ENCODE measurements at regions not wholly inside any gene's neighbourhood (a gene's known extent, or its start where the extent isn't known, plus 50 kb on each side); places are given as distances from the start of the nearest gene placed in this dataset.
A peak's percentile ranks its signal among the peaks of the same experiment; 100 is the strongest.
"Not testable (repeated sequence)": the region's sequence is repeated elsewhere in the genome, so short reads cannot be mapped to it uniquely, and the experiment has no call there.

- no peak overlapping the region for H3K4me3 ChIP-seq (ENCODE audit: low read depth, low read length)
- TF ChIP-seq CTCF (IDR thresholded peaks at IDR 0.05; ENCODE audit: insufficient read depth, low read depth, low read length) = no peak
- no peak for DNase-seq (ENCODE audit: low read depth)
These were observed 1415.5 kb upstream of the ACVR2A start for GRCh38 chr2:146429366-146429765.

- H3K4me3 ChIP-seq (ENCODE audit: low read depth, low read length) = no peak overlapping the region
- peak; percentile 36 for DNase-seq (ENCODE audit: low read depth)
- TF ChIP-seq CTCF (IDR thresholded peaks at IDR 0.05; ENCODE audit: insufficient read depth, low read depth, low read length) = no peak
These were observed 1426.9 kb upstream of the ACVR2A start for GRCh38 chr2:146417942-146418341.

GRCh38 chr2:146415291-146415690 is 1429.5 kb upstream of the ACVR2A start:
- no peak for TF ChIP-seq CTCF (IDR thresholded peaks at IDR 0.05; ENCODE audit: insufficient read depth, low read depth, low read length)
- no peak for DNase-seq (ENCODE audit: low read depth)
- no peak overlapping the region for H3K4me3 ChIP-seq (ENCODE audit: low read depth, low read length)

DNA sequence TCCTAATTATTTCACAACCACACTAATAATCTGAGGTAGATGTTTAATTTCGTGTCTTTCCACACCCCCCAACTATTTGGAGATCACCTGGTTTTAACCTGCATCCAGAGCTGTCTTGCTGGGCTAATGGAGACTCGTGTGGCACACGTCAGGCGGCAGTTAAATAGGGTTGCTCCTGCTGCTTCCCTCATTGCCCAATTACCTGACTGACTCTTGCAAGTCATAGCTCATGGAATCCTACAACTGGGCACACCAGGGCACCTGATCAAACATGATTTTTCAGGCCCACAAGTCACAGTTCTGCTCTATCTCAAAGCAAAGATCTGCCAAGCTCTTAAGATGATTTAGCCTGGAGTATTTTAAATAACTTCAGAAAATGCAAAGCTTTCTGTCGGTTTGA is 1430.4 kb upstream of the ACVR2A start:
- no peak for TF ChIP-seq CTCF (IDR thresholded peaks at IDR 0.05; ENCODE audit: insufficient read depth, low read depth, low read length)
- no peak for DNase-seq (ENCODE audit: low read depth)
- H3K4me3 ChIP-seq (ENCODE audit: low read depth, low read length) = no peak overlapping the region

DNA sequence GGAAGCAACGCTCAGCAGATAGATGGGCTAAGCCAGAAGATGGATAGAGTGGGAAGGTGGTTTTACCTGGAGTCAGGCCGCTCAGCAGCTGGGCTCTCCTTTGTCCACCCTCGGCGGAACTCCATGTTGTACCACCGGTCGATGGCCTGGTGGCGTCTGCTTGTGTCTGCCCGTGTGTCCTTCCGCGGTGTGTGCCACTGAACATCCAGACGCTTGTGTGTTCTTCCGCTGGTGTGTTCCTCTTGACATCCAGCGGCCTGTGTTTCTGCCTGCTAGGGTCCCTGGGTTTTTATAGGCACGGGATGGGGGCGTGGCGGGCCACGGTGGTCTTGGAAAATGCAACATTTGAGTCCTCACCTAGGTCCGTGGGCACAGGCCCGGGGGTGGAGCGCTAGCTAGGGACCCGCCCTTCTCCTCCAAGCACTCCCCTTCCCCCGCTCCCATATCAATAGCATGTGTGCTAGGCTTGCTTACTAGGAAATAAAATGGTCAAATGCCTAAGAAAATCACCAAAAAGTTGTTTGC is 1431.7 kb upstream of the ACVR2A start:
- DNase-seq (ENCODE audit: low read depth) = no peak
- no peak for TF ChIP-seq CTCF (IDR thresholded peaks at IDR 0.05; ENCODE audit: insufficient read depth, low read depth, low read length)
- no peak overlapping the region for H3K4me3 ChIP-seq (ENCODE audit: low read depth, low read length)

- H3K4me3 ChIP-seq (ENCODE audit: low read depth, low read length) = no peak overlapping the region
- DNase-seq (ENCODE audit: low read depth) = no peak
- TF ChIP-seq CTCF (IDR thresholded peaks at IDR 0.05; ENCODE audit: insufficient read depth, low read depth, low read length) = peak; percentile 14
These were observed 1432.2 kb upstream of the ACVR2A start for GRCh38 chr2:146412625-146413024.

GRCh38 chr2:146405402-146406309 is 1439.2 kb upstream of the ACVR2A start:
- DNase-seq (ENCODE audit: low read depth) = peak; percentile 41
- H3K4me3 ChIP-seq (ENCODE audit: low read depth, low read length) = peak overlapping the region; percentile 36

GRCh38 chr2:146403546-146404160 is 1441.2 kb upstream of the ACVR2A start:
- not testable (repeated sequence) for H3K4me3 ChIP-seq (ENCODE audit: low read depth, low read length); DNase-seq (ENCODE audit: low read depth)
